NCI-H146 (cell line): ENCODE measurements at regions not wholly inside any gene's neighbourhood (a gene's known extent, or its start where the extent isn't known, plus 50 kb on each side); places are given as distances from the start of the nearest gene placed in this dataset.

Source experiments
- DNase-seq: peaks from one replicate; lab custom pipeline; 2025; lab: John Stamatoyannopoulos, UW

DNA sequence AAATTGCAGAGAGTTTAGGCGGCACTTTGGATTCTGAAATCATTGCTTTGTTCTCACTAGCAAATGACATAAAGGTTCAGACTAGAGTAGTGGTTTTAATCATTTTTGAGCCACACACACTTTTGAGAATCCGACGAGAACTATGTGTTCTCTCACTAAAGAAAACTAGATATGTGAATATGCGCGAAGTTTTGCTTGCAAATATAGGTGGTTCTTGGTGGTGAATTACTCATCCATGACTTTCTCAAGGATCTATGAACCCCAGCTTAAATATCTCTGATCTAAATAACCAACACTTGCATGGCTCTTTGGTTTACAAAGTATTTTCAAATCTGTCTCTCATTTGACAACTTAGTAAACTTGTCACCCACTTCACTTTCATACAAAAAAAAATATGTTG lies 54.8 kb downstream of the NOG start:
- no peak for DNase-seq

DNA sequence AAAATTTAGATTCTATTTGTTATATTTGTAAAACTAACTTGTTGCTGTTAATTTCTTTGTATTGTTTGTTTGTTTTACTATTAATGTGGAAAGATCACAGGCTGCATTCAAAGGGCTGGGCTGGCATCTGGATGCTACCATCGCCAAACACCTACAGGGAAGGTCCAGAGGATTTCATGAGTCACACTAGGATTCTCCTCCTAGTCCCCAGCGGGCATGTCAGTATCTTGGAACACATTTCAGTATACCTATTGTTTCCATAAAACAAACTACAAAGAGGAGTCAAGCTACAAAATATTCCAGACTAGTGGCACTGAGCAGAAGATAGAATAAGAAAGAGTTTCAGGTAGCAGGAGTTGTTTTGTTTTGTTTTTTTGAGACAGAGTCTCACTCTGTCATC lies 55.3 kb downstream of the NOG start:
- no peak for DNase-seq

- DNase-seq: no peak
Measured at GRCh38 chr17:56652628-56653027, 59.1 kb downstream of the NOG start.

DNA sequence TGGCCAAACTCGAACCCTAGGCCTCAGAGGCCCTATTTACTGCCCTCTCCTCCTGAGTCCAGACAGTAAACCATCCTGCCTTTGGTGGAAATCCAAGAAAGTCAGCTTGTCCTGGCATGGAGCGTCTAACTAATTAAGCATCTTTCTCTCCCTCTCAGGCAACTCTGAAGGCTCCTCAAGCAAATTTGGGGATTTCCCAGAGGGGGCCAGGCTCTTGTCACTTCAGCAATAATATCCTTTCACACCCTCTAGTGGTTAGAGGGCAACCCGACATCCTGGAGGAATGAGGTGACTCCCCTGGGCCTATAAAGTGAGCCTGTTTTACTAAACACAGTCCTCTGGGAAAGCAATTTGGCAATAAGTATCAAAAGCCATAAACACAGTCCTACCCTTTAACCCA lies 60.4 kb downstream of the NOG start:
- no peak for DNase-seq

- DNase-seq: no peak
Measured at GRCh38 chr17:56656701-56657327, 63.3 kb downstream of the NOG start.

GRCh38 chr17:56658648-56659047 lies 65.1 kb downstream of the NOG start:
- DNase-seq: no peak

DNA sequence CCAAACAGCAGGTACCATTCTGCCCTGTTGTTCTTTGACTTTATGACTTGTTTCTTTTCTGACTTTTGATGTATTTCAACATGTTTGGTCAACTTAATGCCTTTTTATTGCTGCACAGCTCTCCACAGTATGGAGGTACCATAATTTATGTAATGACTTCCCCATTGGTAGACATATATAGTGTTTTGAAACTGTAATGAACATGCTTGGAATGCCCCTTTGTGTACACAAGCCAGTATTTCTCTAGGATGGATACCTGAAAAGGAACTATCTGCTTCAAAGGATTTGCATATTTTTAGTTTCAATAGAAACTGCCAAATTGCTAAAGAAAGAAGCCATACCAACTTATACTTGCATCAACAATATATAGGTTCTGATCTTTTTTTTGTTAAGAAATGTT lies 66.1 kb downstream of the NOG start:
- no peak for DNase-seq

GRCh38 chr17:56661906-56662305 lies 68.4 kb downstream of the NOG start:
- DNase-seq: no peak

DNA sequence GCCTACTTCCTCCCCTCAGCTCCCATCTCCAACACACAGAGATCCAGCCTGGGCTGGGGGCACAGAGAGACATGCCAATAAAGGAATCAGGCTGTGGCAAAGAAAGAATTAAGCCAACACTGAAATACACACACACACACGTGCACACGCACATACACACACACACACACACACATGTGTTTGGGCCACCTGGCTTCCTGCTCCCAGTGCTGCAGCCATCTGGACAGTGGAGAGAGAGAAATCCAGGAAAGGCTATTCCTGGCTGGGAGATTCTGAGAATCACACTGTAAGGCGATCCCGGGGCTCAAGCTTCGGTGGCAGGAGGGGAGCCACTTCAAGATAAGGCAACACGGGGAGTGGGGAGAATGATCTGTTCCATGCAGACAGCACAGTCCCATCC lies 72.4 kb downstream of the NOG start:
- no peak for DNase-seq

GRCh38 chr17:56667925-56668458 lies 74.5 kb downstream of the NOG start:
- no peak for DNase-seq

- no peak for DNase-seq
Measured at GRCh38 chr17:56672195-56672594, 78.7 kb downstream of the NOG start.

DNA sequence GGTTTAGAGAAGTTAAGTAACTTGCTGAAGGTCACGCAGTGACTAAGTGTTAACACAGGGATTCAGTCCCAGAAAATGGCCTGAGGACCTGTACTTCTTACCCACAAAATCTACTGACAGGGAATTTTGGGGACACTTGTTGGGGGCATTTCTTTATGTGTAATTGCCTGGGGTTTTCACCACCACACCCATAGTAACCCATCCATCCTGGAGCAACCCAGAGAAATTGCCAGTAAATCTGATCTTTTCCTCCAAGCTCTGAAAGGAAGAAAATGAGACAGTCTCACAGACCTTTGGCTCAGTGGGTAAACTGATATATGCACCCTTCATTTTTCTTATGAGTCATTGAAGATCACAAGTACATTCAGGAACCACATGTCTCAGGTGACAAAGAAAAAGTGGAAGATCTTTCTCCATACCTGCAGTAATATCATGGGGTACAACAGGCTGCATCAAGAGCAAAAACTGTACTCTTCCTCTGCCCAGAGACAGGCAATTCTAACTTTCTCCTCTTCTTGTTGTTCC lies 81.0 kb downstream of the NOG start:
- DNase-seq: no peak

- DNase-seq: no peak
Measured at GRCh38 chr17:56675876-56676660, 82.6 kb downstream of the NOG start.

DNA sequence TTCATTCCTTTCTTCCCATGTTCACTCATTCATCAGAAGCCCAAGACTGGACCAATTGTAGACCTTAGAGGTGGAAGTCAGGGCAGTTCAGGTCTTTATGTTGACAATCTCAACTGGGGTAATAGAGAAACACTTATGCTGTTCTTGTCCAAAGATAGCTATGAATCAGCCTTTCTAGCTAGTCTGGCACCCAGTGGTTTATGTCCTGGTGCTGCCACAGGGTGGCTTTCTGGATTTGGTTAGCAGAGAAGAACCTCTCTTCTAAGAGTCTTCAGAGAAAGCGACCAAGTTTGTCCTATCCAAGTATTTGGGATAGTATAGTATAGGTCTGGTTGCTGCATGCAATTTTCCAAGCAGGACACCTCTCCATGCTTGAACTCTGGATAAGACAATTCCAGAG lies 83.3 kb downstream of the NOG start:
- no peak for DNase-seq

DNA sequence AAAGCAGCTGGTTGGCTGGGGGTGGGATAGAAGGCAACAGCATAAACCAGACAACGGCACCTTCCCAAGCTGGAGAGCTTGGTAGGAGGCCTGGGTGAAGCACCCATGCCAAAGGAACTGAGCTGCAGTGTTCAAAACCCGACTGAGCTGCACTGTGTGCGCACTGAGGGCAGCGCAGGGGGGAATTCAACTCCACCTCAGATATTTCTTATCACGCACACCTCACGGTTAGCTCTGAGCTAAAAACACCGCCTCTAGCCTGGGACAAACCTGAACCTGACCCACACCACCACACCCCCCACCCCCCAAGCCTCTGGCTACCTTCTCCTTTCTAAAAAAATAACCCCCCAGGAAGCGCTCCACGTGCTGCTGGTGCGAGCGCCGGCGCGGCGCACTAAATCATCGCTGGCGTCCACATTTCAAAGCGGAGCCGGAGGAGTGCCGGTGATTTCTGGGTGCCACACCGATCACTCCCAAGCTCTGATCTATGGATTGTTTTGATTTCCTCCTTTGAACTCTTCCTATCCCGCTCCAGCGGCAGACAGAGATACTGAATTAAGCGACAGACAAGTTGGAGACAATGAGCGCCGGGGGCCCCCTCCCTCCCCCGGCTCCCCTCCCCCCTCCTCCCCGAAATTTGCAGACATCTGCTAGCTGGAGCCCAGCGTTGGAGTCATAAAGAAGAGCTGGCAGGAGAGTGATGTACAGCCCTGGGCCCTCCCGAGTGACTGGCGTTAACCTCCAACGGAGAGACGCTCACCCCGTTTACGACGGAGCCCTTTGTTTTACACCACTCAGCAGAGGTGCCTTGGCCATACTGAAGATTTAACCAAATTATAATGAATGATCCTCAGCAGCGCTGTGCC lies 85.0 kb downstream of the NOG start:
- DNase-seq: no peak

GRCh38 chr17:56679115-56679776 lies 85.7 kb downstream of the NOG start:
- DNase-seq: no peak

- no peak for DNase-seq
Measured at GRCh38 chr17:56679777-56680422, 86.4 kb downstream of the NOG start.

DNA sequence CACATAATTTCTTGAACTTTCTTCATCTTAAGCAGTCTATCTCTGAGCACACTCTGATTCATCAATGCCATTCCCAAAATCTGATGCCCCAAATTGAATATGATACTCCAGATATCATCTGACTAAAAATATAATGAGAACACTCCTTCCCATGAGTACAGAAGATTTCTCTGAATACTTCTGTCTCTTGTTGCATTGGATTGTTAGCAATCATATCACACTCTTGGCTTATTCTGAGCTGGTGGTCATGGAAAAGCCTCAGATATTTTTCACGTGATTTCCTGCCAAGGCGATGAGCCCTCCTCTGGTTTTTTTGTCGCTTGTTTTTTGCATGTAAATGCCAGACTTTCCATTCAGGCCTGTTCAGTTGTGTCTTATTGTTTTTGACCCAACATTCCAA lies 87.2 kb downstream of the NOG start:
- no peak for DNase-seq

GRCh38 chr17:56681561-56682266 lies 88.2 kb downstream of the NOG start:
- no peak for DNase-seq

DNA sequence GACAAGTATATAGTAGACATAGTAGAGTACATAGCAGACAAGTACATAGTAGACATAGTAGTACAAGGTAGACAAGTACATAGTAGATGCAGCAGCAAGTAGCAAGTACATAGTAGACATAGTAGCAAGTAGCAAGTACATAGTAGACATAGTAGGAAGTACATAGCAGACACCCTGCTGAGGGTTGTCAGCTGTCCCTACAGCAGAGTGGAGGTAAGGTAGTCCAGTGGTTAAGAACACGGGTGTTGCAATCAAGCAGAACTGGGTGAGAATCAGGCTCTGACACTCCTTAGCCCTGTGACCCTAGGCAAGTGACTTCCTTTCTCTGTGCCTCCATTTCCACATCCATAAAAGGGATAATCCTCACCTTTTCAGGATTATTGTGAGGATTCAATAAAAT lies 94.7 kb downstream of the NOG start:
- no peak for DNase-seq
